ENCODE measurements at regions not wholly inside any gene's neighbourhood (a gene's known extent, or its start where the extent isn't known, plus 50 kb on each side); places are given as distances from the start of the nearest gene placed in this dataset.

GRCh38 chr15:99863550-99864198 lies 130.4 kb upstream of the LYSMD4 start:
- Mint-ChIP-seq H3K27me3 (ENCODE audit: unreplicated experiment) (no peaks in the 10 kb centered on the region), H3K36me3 (ENCODE audit: low read depth, unreplicated experiment) (no peaks in the 10 kb centered on the region), H3K4me1 (ENCODE audit: unreplicated experiment) (peaks cover 6% of the 10 kb centered on the region), H3K27ac (ENCODE audit: unreplicated experiment) (no peak overlapping the region), H3K4me3 (ENCODE audit: unreplicated experiment) (no peak overlapping the region), H3K9me3 (ENCODE audit: unreplicated experiment) (no peaks in the 10 kb centered on the region)
- no peak for TF ChIP-seq CTCF (IDR thresholded peaks at IDR 0.05; ENCODE audit: unreplicated experiment)
- no peak for DNase-seq (ENCODE audit: low spot score)

GRCh38 chr15:99857836-99858235 lies 124.6 kb upstream of the LYSMD4 start:
- H3K9me3 Mint-ChIP-seq (ENCODE audit: unreplicated experiment) = no peaks in the 10 kb centered on the region
- H3K36me3 Mint-ChIP-seq (ENCODE audit: low read depth, unreplicated experiment) = no peaks in the 10 kb centered on the region
- no peak for TF ChIP-seq CTCF (IDR thresholded peaks at IDR 0.05; ENCODE audit: unreplicated experiment)
- peaks cover 6% of the 10 kb centered on the region for H3K4me1 Mint-ChIP-seq (ENCODE audit: unreplicated experiment)
- no peak overlapping the region for H3K4me3 Mint-ChIP-seq (ENCODE audit: unreplicated experiment)
- H3K27ac Mint-ChIP-seq (ENCODE audit: unreplicated experiment) = no peak overlapping the region
- H3K27me3 Mint-ChIP-seq (ENCODE audit: unreplicated experiment) = no peaks in the 10 kb centered on the region
- no peak for DNase-seq (ENCODE audit: low spot score)

- H3K36me3 Mint-ChIP-seq (ENCODE audit: low read depth, unreplicated experiment) = no peaks in the 10 kb centered on the region
- no peak overlapping the region for H3K4me3 Mint-ChIP-seq (ENCODE audit: unreplicated experiment)
- H3K27me3 Mint-ChIP-seq (ENCODE audit: unreplicated experiment) = no peaks in the 10 kb centered on the region
Measured at GRCh38 chr15:99850517-99850916, 117.3 kb upstream of the LYSMD4 start.

GRCh38 chr15:99845009-99845408 lies 111.8 kb upstream of the LYSMD4 start:
- H3K4me1 Mint-ChIP-seq (ENCODE audit: unreplicated experiment) = no peaks in the 10 kb centered on the region

More at GRCh38 chr15:99850517-99850916, 117.3 kb upstream of the LYSMD4 start:
- Mint-ChIP-seq H3K27ac (ENCODE audit: unreplicated experiment) (no peak overlapping the region), H3K4me1 (ENCODE audit: unreplicated experiment) (no peaks in the 10 kb centered on the region), H3K9me3 (ENCODE audit: unreplicated experiment) (no peaks in the 10 kb centered on the region)
- no peak for TF ChIP-seq CTCF (IDR thresholded peaks at IDR 0.05; ENCODE audit: unreplicated experiment)
- DNase-seq (ENCODE audit: low spot score) = no peak

More at GRCh38 chr15:99845009-99845408, 111.8 kb upstream of the LYSMD4 start:
- no peaks in the 10 kb centered on the region for H3K9me3 Mint-ChIP-seq (ENCODE audit: unreplicated experiment)
- TF ChIP-seq CTCF (IDR thresholded peaks at IDR 0.05; ENCODE audit: unreplicated experiment) = no peak
- no peak overlapping the region for H3K27ac Mint-ChIP-seq (ENCODE audit: unreplicated experiment)
- no peak overlapping the region for H3K4me3 Mint-ChIP-seq (ENCODE audit: unreplicated experiment)
- DNase-seq (ENCODE audit: low spot score) = no peak
- no peaks in the 10 kb centered on the region for H3K27me3 Mint-ChIP-seq (ENCODE audit: unreplicated experiment)
- no peaks in the 10 kb centered on the region for H3K36me3 Mint-ChIP-seq (ENCODE audit: low read depth, unreplicated experiment)

Data from endothelial cell (in vitro differentiated cells).